NCI-H1092 treated with DMSO at 0.1 percent for 48 hours (cell line): ENCODE measurements at regions not wholly inside any gene's neighbourhood (a gene's known extent, or its start where the extent isn't known, plus 50 kb on each side); places are given as distances from the start of the nearest gene placed in this dataset.

ENCODE experiments used
- DNase-seq: peaks from one replicate; lab custom pipeline; 2025; lab: John Stamatoyannopoulos, UW

GRCh38 chr9:7869340-7869739 lies 69.8 kb upstream of the DMAC1 start:
- DNase-seq: no peak

GRCh38 chr9:7862170-7862569 lies 62.6 kb upstream of the DMAC1 start:
- no peak for DNase-seq

- no peak for DNase-seq
These were observed 61.5 kb upstream of the DMAC1 start for GRCh38 chr9:7861086-7861485.

- no peak for DNase-seq
These were observed 60.7 kb upstream of the DMAC1 start for GRCh38 chr9:7860335-7860709.

GRCh38 chr9:7859701-7860334 lies 60.2 kb upstream of the DMAC1 start:
- no peak for DNase-seq

GRCh38 chr9:7858166-7858565 lies 58.6 kb upstream of the DMAC1 start:
- DNase-seq: no peak

- no peak for DNase-seq
These were observed 55.2 kb upstream of the DMAC1 start for GRCh38 chr9:7854763-7855162.
